Heart left ventricle (tissue), 16 donors: ENCODE measurements at regions not wholly inside any gene's neighbourhood (a gene's known extent, or its start where the extent isn't known, plus 50 kb on each side); places are given as distances from the start of the nearest gene placed in this dataset.

ENCODE experiments used
- ATAC-seq, 4 donors: fragments of 200-7000 bp; cut with Tn5 transposase; one replicate each; pipeline ENCODE4 v1.9.1; 2020 to 2022; ENCODE audit warnings: moderate library complexity in 4 of 4, mild to moderate bottlenecking in 3 of 4, moderate number of reproducible peaks in 1 of 4
- DNase-seq, 5 donors: peaks; one replicate each; pipeline ENCODE4 v3.0.0-alpha.2; 2020
- H3K27ac ChIP-seq, 12 donors: fragments of 200-600 bp; sonication (generic) in 4 of 12; one replicate each; pipeline versions ENCODE4 v1.5.0 to v1.8.0; 2016 to 2022; ENCODE audit warnings: mild to moderate bottlenecking in 2 of 12
- H3K27me3 ChIP-seq, 9 donors: fragments of 200-600 bp; sonication (generic) in 2 of 9; one replicate each; pipeline versions ENCODE4 v1.5.1 to v1.8.0; 2016 to 2022; ENCODE audit warnings: mild to moderate bottlenecking in 3 of 9
- H3K36me3 ChIP-seq, 9 donors: fragments of 200-600 bp; sonication (generic) in 2 of 9; one replicate each; pipeline versions ENCODE4 v1.5.0 to v1.8.0; 2018 to 2022; ENCODE audit warnings: mild to moderate bottlenecking in 2 of 9
- H3K4me1 ChIP-seq, 12 donors: fragments of 200-600 bp; sonication (generic) in 4 of 12; one replicate each; pipeline versions ENCODE4 v1.5.0 to v1.8.0; 2016 to 2022; ENCODE audit warnings: mild to moderate bottlenecking in 3 of 12
- H3K4me3 ChIP-seq, 12 donors: fragments of 200-600 bp; sonication (generic) in 4 of 12; one replicate each; pipeline versions ENCODE4 v1.5.0 to v1.8.0; 2017 to 2022; ENCODE audit warnings: mild to moderate bottlenecking in 9 of 12, moderate library complexity in 4 of 12
- H3K9me3 ChIP-seq, 12 donors: fragments of 200-600 bp; sonication (generic) in 4 of 12; one replicate each; pipeline versions ENCODE4 v1.5.0 to v1.8.0; 2016 to 2022; ENCODE audit warnings: mild to moderate bottlenecking in 1 of 12
- POLR2A ChIP-seq, 2 donors: fragments of 450-650 bp; IDR thresholded peaks; one replicate each; pipeline ENCODE4 v1.6.1; 2017; ENCODE audit warnings: antibody characterized with exemption in 2 of 2, mild to moderate bottlenecking in 2 of 2, moderate library complexity in 2 of 2
- WGBS, 4 donors: extraction: QIAGEN DNeasy Blood & Tissue Kit in 2 of 4; methylation state at CpG; one replicate each; pipeline versions ENCODE4 v1.1.5 to v1.1.7; 2013 to 2018; 5-methylcytosine and 5-hydroxymethylcytosine counted together
- intact Hi-C, 10 donors: fragments of 100-400 bp; cut with DNase I; formaldehyde crosslinking; loops; one replicate each; pipeline versions ENCODE4 v1.11.1 to v1.14.2; 2022
- TF ChIP-seq, protein P1 (sequence below), 12 donors: fragments of 200-600 bp; sonication (generic) in 4 of 12; IDR thresholded peaks; one replicate each; pipeline versions ENCODE4 v1.5.0 to v1.8.0; 2018 to 2022; ENCODE audit warnings: antibody characterized with exemption in 12 of 12, mild to moderate bottlenecking in 5 of 12
- donor health status: ischemic (EF 13 %, LVEDD 7.1; RV severe dilation, severe dysfunction).
- donor health status: healthy with polysubstance abuse.
- donor health status: DM: no; HTN: yes; CAD: no.
- donor health status: DM: no; HTN: no; CAD: no.
- donor health status: ischemic (EF 25% LVEDD 6.9; RV normal size, moderate dysfunction).
- donor health status: ischemic (EF 25% LVEDD 5.7; RV mildly dilated, moderate dysfunction).
- donor health status: healthy.
- donor health status: DM: yes; HTN: yes; CAD: no.
- donor health status: ischemic (EF 35%, LVEDD 5.7; RV mildly dilated, moderate dysfunction).
- donor health status: nonischemic (EF 11% LVEDD 7.7; RV severe dilation, severe dysfunction).
- donor health status: DM: yes; HTN: yes; CAD: no.
- donor health status: PGD.
- donor health status: ischemic (EF 29% LVEDD 5.4; RV normal size, mild dysfunction).
- donor health status: nonischemic (EF 23%, LVEDD 6.1; RV moderate dilation, normal function).

DNA sequence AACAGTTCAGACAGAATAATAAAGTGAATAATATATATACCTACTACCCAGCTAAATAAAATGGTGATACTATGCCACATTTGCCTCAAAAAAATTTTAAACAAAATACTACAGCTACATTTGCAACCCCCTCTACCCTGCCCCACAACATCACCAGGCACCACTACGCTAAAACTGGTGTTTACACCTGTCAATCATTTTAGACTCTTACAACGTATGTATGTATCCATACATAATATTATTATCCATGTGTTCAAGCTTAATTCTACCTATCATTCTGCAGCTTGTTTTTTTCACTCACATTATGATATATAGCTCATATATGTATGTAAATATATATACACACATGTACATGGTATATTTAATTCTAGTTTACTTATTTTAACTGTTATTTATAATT is 62.5 kb downstream of the NIBAN1 start:
- whole genome bisulfite sequencing, 4 donors, result 74 to 80% (median 77%) methylated on average over 2 of the region's 2 CpGs
- Histone ChIP-seq H3K27me3 (no peaks in the 10 kb centered on the region), H3K9me3 (no peaks in the 10 kb centered on the region), H3K4me3 (no peak overlapping the region), H3K36me3 (no peaks in the 10 kb centered on the region), H3K27ac (no peak overlapping the region), H3K4me1 (peaks cover 1 to 78% (median 37%) of the 10 kb centered on the region in 12 donors)
- no peak for TF ChIP-seq POLR2A (IDR thresholded peaks at IDR 0.05)
- TF ChIP-seq, protein P1, sequence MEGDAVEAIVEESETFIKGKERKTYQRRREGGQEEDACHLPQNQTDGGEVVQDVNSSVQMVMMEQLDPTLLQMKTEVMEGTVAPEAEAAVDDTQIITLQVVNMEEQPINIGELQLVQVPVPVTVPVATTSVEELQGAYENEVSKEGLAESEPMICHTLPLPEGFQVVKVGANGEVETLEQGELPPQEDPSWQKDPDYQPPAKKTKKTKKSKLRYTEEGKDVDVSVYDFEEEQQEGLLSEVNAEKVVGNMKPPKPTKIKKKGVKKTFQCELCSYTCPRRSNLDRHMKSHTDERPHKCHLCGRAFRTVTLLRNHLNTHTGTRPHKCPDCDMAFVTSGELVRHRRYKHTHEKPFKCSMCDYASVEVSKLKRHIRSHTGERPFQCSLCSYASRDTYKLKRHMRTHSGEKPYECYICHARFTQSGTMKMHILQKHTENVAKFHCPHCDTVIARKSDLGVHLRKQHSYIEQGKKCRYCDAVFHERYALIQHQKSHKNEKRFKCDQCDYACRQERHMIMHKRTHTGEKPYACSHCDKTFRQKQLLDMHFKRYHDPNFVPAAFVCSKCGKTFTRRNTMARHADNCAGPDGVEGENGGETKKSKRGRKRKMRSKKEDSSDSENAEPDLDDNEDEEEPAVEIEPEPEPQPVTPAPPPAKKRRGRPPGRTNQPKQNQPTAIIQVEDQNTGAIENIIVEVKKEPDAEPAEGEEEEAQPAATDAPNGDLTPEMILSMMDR (IDR thresholded peaks at IDR 0.05), result no peak
- DNase-seq (no peak), ATAC-seq (no peak)
- intact Hi-C loops, result no loop called here

DNA sequence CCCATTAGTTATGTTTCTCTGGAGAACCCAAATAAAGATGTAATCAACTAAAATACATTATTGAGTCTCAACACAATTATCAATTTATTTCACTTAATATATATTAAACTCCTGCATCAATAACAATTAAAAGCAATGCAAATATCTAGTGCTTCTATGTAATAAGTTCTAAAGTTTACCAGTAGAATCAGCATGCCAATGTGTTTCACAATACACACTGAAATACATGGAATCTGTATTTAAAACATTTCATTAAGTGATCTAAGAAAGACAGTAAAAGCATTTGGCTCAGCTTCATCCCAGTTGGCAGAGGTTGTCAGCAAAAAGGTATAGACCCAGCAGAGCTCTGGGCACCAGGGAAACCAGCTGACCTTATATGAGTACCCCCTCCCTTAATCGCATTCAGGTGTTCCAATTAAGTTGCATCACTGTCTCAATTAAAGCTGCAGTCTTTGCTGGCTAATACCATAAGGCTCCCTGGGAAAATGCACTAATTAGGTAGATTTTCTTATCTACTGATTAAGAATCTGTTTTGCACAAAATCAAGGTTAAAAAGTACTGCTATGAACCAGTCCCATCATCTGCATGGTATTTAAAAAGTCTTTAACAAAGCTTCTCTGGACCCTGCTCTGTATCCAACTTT is 63.1 kb downstream of the NIBAN1 start:
- TF ChIP-seq, protein P1 (IDR thresholded peaks at IDR 0.05), result no peak
- TF ChIP-seq POLR2A (IDR thresholded peaks at IDR 0.05), result no peak
- H3K4me3 ChIP-seq, result no peak overlapping the region
- H3K27ac ChIP-seq, result peak overlapping the region in 2 of 12 donors; percentile 3 to 25
- 81 to 94% (median 87%) methylated on average over 1 of the region's 1 CpG for WGBS, 4 donors
- no peaks in the 10 kb centered on the region for H3K27me3 ChIP-seq
- intact Hi-C loops, result no loop called here
- H3K4me1 ChIP-seq, result peaks cover 4 to 83% (median 42%) of the 10 kb centered on the region in 12 donors
- ATAC-seq (no peak), DNase-seq (no peak)
- H3K9me3 ChIP-seq, result no peaks in the 10 kb centered on the region
- no peaks in the 10 kb centered on the region for H3K36me3 ChIP-seq

DNA sequence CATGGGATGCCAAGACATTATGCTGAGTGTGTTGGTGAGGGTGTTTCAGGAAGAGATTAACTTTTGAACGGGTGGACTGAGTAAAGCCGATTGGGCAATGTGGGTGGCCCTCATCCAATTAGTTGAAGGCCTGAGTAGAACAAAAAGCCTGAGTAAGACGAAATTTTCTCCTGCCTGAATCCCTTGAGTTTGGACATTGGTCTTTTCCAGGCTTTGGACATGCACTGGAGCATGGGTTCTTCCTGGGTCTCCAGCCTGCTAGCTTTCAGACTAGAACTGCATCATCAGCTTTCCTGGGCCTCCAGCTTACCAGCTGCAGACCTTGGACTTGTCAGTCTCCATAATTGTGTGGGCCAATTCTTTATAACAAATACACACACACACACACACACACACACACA is 63.6 kb downstream of the NIBAN1 start:
- TF ChIP-seq, protein P1 (IDR thresholded peaks at IDR 0.05), result no peak
- TF ChIP-seq POLR2A (IDR thresholded peaks at IDR 0.05), result no peak
- DNase-seq (peak in 3 of 5 donors; percentile 29 to 59 (median 57)), ATAC-seq (peak; percentile 13 to 84 (median 59))
- H3K36me3 ChIP-seq, result no peaks in the 10 kb centered on the region
- no peaks in the 10 kb centered on the region for H3K27me3 ChIP-seq
- 43 to 50% (median 47%) methylated on average over 3 of the region's 3 CpGs for WGBS, 4 donors
- H3K4me1 ChIP-seq, result peaks cover 4 to 81% (median 43%) of the 10 kb centered on the region in 12 donors
- intact Hi-C loops, result no loop called here
- no peaks in the 10 kb centered on the region for H3K9me3 ChIP-seq
- no peak overlapping the region for H3K4me3 ChIP-seq
- peak overlapping the region in 4 of 12 donors; percentile 22 to 48 (median 32) for H3K27ac ChIP-seq

DNA sequence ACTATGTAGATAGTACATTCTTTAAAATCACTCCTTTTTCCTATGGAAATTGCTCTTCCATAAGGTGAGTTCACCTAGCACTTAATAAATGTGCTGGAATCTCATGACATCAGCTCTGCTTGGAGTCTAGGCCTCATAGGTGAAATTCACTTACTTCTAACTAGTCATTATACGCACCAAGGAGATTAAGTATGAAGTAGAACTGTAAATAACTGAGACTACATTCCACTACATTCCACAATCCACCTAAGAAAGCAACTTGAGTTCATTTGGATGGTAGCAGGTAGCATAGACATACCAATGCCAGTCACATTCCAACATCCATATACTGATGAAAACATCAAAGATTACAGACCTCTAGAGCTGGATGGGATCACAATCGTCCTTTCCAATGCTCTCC is 64.3 kb downstream of the NIBAN1 start:
- no peak for TF ChIP-seq POLR2A (IDR thresholded peaks at IDR 0.05)
- TF ChIP-seq, protein P1 (IDR thresholded peaks at IDR 0.05), result no peak
- Histone ChIP-seq H3K9me3 (no peaks in the 10 kb centered on the region), H3K27me3 (no peaks in the 10 kb centered on the region), H3K27ac (peak overlapping the region in 5 of 12 donors; percentile 8 to 48 (median 25)), H3K36me3 (no peaks in the 10 kb centered on the region), H3K4me1 (peaks cover 4 to 82% (median 47%) of the 10 kb centered on the region in 12 donors), H3K4me3 (no peak overlapping the region)
- WGBS, 4 donors, result 69 to 79% (median 75%) methylated on average over 2 of the region's 2 CpGs
- intact Hi-C loops, result no loop called here
- no peak for DNase-seq
- no peak for ATAC-seq
